Glutamatergic neuron (in vitro differentiated cells): ENCODE measurements at regions not wholly inside any gene's neighbourhood (a gene's known extent, or its start where the extent isn't known, plus 50 kb on each side); places are given as distances from the start of the nearest gene placed in this dataset.

Experiments used
- DNase-seq: peaks from one replicate; pipeline ENCODE4 v3.0.0; 2022
- H3K27ac Mint-ChIP-seq: one replicate; pipeline ENCODE4 v1.8.0; 2020; ENCODE audit warnings: mild to moderate bottlenecking, mixed read lengths, inconsistent platforms; ENCODE audit not compliant: unreplicated experiment
- H3K27me3 Mint-ChIP-seq: one replicate; pipeline ENCODE4 v1.8.0; 2020; ENCODE audit warnings: mild to moderate bottlenecking, moderate library complexity, mixed read lengths, inconsistent platforms; ENCODE audit not compliant: unreplicated experiment
- H3K36me3 Mint-ChIP-seq: one replicate; pipeline ENCODE4 v1.8.0; 2020; ENCODE audit warnings: mild to moderate bottlenecking, mixed read lengths, inconsistent platforms; ENCODE audit not compliant: unreplicated experiment
- H3K4me1 Mint-ChIP-seq: one replicate; pipeline ENCODE4 v1.8.0; 2020; ENCODE audit warnings: mild to moderate bottlenecking, low read depth, mixed read lengths, inconsistent platforms; ENCODE audit not compliant: unreplicated experiment
- H3K4me3 Mint-ChIP-seq: one replicate; pipeline ENCODE4 v1.8.0; 2020; ENCODE audit warnings: mild to moderate bottlenecking, mixed read lengths, inconsistent platforms; ENCODE audit not compliant: unreplicated experiment
- H3K9me3 Mint-ChIP-seq: one replicate; pipeline ENCODE4 v1.8.0; 2020; ENCODE audit warnings: mild to moderate bottlenecking, moderate library complexity, mixed read lengths, inconsistent platforms; ENCODE audit not compliant: unreplicated experiment
- CTCF ChIP-seq: fragments of 200-600 bp; sonication (generic); IDR thresholded peaks from one replicate; pipeline ENCODE4 v1.5.0; 2021; ENCODE audit not compliant: partially characterized antibody, unreplicated experiment

- no peaks in the 10 kb centered on the region for H3K36me3 Mint-ChIP-seq
- no peaks in the 10 kb centered on the region for H3K27me3 Mint-ChIP-seq
- no peak overlapping the region for H3K4me3 Mint-ChIP-seq
- TF ChIP-seq CTCF, result no peak
- no peak for DNase-seq
- H3K9me3 Mint-ChIP-seq, result no peaks in the 10 kb centered on the region
- H3K4me1 Mint-ChIP-seq, result no peaks in the 10 kb centered on the region
- no peak overlapping the region for H3K27ac Mint-ChIP-seq
Measured at GRCh38 chr10:121216721-121217181, 365.6 kb downstream of the WDR11 start.

- H3K27ac Mint-ChIP-seq, result no peak overlapping the region
- H3K4me3 Mint-ChIP-seq, result no peak overlapping the region
- H3K36me3 Mint-ChIP-seq, result no peaks in the 10 kb centered on the region
- H3K4me1 Mint-ChIP-seq, result no peaks in the 10 kb centered on the region
- no peaks in the 10 kb centered on the region for H3K27me3 Mint-ChIP-seq
- TF ChIP-seq CTCF, result no peak
- no peaks in the 10 kb centered on the region for H3K9me3 Mint-ChIP-seq
- DNase-seq, result no peak
Measured at GRCh38 chr10:121217331-121217730, 366.2 kb downstream of the WDR11 start.

- Mint-ChIP-seq H3K4me1 (no peaks in the 10 kb centered on the region), H3K9me3 (no peaks in the 10 kb centered on the region), H3K4me3 (no peak overlapping the region), H3K36me3 (no peaks in the 10 kb centered on the region), H3K27me3 (peaks cover 2% of the 10 kb centered on the region), H3K27ac (no peak overlapping the region)
- no peak for TF ChIP-seq CTCF
- DNase-seq, result no peak
Measured at GRCh38 chr10:121221072-121221471, 369.9 kb downstream of the WDR11 start.

- no peaks in the 10 kb centered on the region for H3K36me3 Mint-ChIP-seq
- no peaks in the 10 kb centered on the region for H3K9me3 Mint-ChIP-seq
- no peak for TF ChIP-seq CTCF
- DNase-seq, result no peak
- no peaks in the 10 kb centered on the region for H3K4me1 Mint-ChIP-seq
- H3K27me3 Mint-ChIP-seq, result peaks cover 2% of the 10 kb centered on the region
- H3K4me3 Mint-ChIP-seq, result no peak overlapping the region
- no peak overlapping the region for H3K27ac Mint-ChIP-seq
Measured at GRCh38 chr10:121221991-121222390, 370.8 kb downstream of the WDR11 start.

- Mint-ChIP-seq H3K4me3 (no peak overlapping the region), H3K36me3 (no peaks in the 10 kb centered on the region), H3K9me3 (no peaks in the 10 kb centered on the region), H3K27ac (no peak overlapping the region), H3K27me3 (peaks cover 2% of the 10 kb centered on the region), H3K4me1 (no peaks in the 10 kb centered on the region)
- TF ChIP-seq CTCF, result no peak
- no peak for DNase-seq
Measured at GRCh38 chr10:121222842-121223241, 371.7 kb downstream of the WDR11 start.
